Suprapubic skin (tissue), 3 donors: ENCODE measurements at regions not wholly inside any gene's neighbourhood (a gene's known extent, or its start where the extent isn't known, plus 50 kb on each side); places are given as distances from the start of the nearest gene placed in this dataset.

ENCODE experiments used
- CTCF ChIP-seq, 2 donors: fragments of 200-600 bp in 1 of 2; fragments of 450-650 bp in 1 of 2; sonication (generic) in 1 of 2; IDR thresholded peaks; one replicate each; pipeline ENCODE4 v1.5.1; 2016 to 2019; ENCODE audit warnings: antibody characterized with exemption in 2 of 2, mild to moderate bottlenecking in 1 of 2, moderate library complexity in 1 of 2
- POLR2A ChIP-seq, 2 donors: fragments of 450-650 bp; IDR thresholded peaks; one replicate each; pipeline ENCODE4 v1.6.1; 2017; ENCODE audit warnings: antibody characterized with exemption in 2 of 2, mild to moderate bottlenecking in 2 of 2, moderate library complexity in 2 of 2

- TF ChIP-seq POLR2A (IDR thresholded peaks at IDR 0.05) (no peak), CTCF (IDR thresholded peaks at IDR 0.05) (no peak)
Measured at GRCh38 chr15:97679106-97679688, 281.3 kb upstream of the ARRDC4 start.
